ENCODE measurements at regions not wholly inside any gene's neighbourhood (a gene's known extent, or its start where the extent isn't known, plus 50 kb on each side); places are given as distances from the start of the nearest gene placed in this dataset.

- H3K27ac ChIP-seq = no peak overlapping the region
- no peak overlapping the region for H3K4me3 ChIP-seq (ENCODE audit: low read depth, low read length)
- no peaks in the 10 kb centered on the region for H3K4me1 ChIP-seq
- no peaks in the 10 kb centered on the region for H3K79me2 ChIP-seq
- no peaks in the 10 kb centered on the region for H3K9me3 ChIP-seq (ENCODE audit: control insufficient read depth, low read length)
- TF ChIP-seq, protein P1, sequence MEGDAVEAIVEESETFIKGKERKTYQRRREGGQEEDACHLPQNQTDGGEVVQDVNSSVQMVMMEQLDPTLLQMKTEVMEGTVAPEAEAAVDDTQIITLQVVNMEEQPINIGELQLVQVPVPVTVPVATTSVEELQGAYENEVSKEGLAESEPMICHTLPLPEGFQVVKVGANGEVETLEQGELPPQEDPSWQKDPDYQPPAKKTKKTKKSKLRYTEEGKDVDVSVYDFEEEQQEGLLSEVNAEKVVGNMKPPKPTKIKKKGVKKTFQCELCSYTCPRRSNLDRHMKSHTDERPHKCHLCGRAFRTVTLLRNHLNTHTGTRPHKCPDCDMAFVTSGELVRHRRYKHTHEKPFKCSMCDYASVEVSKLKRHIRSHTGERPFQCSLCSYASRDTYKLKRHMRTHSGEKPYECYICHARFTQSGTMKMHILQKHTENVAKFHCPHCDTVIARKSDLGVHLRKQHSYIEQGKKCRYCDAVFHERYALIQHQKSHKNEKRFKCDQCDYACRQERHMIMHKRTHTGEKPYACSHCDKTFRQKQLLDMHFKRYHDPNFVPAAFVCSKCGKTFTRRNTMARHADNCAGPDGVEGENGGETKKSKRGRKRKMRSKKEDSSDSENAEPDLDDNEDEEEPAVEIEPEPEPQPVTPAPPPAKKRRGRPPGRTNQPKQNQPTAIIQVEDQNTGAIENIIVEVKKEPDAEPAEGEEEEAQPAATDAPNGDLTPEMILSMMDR (IDR thresholded peaks at IDR 0.05) = no peak
- H2AFZ ChIP-seq = no peak overlapping the region
- no peaks in the 10 kb centered on the region for H3K27me3 ChIP-seq (ENCODE audit: control insufficient read depth, insufficient read depth, low read length)
- no peak overlapping the region for H3K4me2 ChIP-seq (ENCODE audit: low read length)
- H3K36me3 ChIP-seq (ENCODE audit: control insufficient read depth, insufficient read depth, low read length) = no peaks in the 10 kb centered on the region
- H3K9ac ChIP-seq = no peak overlapping the region
Measured at GRCh38 chr6:66086532-66086931, 379.5 kb upstream of the EYS start.

DNA sequence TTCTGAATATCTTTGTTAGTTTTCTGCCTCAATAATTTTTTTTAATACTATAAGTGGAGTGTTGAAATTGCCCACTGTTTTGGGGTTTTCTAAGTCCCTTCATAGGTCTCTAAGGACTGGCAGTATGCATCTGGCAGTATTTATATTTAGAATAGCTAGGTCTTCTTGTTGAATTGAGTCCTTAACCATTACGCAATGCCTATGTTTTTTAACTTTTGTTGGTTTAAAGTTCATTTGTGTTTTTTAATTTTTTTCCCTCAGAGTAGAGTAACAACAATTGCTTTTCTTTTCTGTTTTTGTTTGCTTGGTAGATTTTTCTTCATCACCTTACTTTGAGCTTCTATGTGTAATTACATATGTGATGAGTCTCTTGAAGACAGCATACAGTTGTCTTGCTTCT, 375.9 kb upstream of the EYS start:
- H3K27ac ChIP-seq = no peak overlapping the region
- no peak overlapping the region for H3K9ac ChIP-seq
- no peaks in the 10 kb centered on the region for H3K27me3 ChIP-seq (ENCODE audit: control insufficient read depth, insufficient read depth, low read length)
- TF ChIP-seq, protein P1 (IDR thresholded peaks at IDR 0.05) = no peak
- H3K36me3 ChIP-seq (ENCODE audit: control insufficient read depth, insufficient read depth, low read length) = no peaks in the 10 kb centered on the region
- no peaks in the 10 kb centered on the region for H3K79me2 ChIP-seq
- no peak overlapping the region for H3K4me2 ChIP-seq (ENCODE audit: low read length)
- H3K9me3 ChIP-seq (ENCODE audit: control insufficient read depth, low read length) = no peaks in the 10 kb centered on the region
- no peak overlapping the region for H3K4me3 ChIP-seq (ENCODE audit: low read depth, low read length)
- no peaks in the 10 kb centered on the region for H3K4me1 ChIP-seq
- no peak overlapping the region for H2AFZ ChIP-seq

DNA sequence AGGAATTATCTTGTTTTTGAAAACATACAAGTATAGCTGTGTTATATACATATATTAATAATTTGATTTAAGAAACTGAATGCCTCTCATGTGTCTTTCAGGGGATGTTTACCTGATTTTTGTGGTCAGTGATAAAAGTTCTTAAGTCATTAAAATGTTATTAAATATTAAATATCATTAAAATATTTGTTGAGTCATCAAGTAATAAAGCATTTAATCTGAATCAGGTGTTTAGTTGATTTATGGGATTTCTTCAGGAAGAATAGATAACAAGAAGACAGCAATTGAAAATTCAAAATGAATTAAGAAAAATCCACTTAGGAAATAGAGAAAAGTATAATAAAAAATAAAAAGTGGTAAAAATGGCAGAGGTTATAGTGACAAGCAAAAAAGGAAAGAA, 361.9 kb upstream of the EYS start:
- Histone ChIP-seq H3K9ac (no peak overlapping the region), H3K79me2 (no peaks in the 10 kb centered on the region), H3K36me3 (ENCODE audit: control insufficient read depth, insufficient read depth, low read length) (no peaks in the 10 kb centered on the region), H2AFZ (no peak overlapping the region), H3K4me3 (ENCODE audit: low read depth, low read length) (no peak overlapping the region), H3K27ac (no peak overlapping the region), H3K4me2 (ENCODE audit: low read length) (no peak overlapping the region), H3K4me1 (no peaks in the 10 kb centered on the region), H3K27me3 (ENCODE audit: control insufficient read depth, insufficient read depth, low read length) (no peaks in the 10 kb centered on the region), H3K9me3 (ENCODE audit: control insufficient read depth, low read length) (no peaks in the 10 kb centered on the region)
- TF ChIP-seq, protein P1 (IDR thresholded peaks at IDR 0.05) = no peak

DNA sequence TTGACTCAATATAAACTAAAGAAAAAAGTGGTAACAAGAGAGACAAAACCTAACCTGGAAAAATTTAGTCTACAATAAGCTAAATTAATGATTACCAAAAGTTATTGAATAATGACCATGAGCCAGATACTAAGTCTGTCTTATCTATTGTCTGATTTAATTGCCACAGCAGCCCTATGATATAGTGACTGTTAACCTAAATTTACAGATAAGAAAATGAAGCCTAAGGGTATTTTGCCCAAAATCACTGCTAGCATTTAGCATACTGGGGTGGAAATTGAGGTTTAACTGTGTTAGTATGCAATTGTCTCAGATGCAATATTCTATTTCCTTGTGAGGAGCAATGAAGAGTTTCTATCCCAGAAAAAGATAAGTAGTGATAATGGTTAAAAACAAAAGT, 361.0 kb upstream of the EYS start:
- Histone ChIP-seq H3K4me2 (ENCODE audit: low read length) (no peak overlapping the region), H3K4me3 (ENCODE audit: low read depth, low read length) (no peak overlapping the region), H3K79me2 (no peaks in the 10 kb centered on the region)

GRCh38 chr6:66065313-66065712, 358.3 kb upstream of the EYS start:
- TF ChIP-seq, protein P1 (IDR thresholded peaks at IDR 0.05) = no peak
- no peak overlapping the region for H3K27ac ChIP-seq

More for the DNA sequence above, 361.0 kb upstream of the EYS start:
- H3K9me3 ChIP-seq (ENCODE audit: control insufficient read depth, low read length) = no peaks in the 10 kb centered on the region
- no peaks in the 10 kb centered on the region for H3K27me3 ChIP-seq (ENCODE audit: control insufficient read depth, insufficient read depth, low read length)
- no peak overlapping the region for H3K27ac ChIP-seq
- H2AFZ ChIP-seq = no peak overlapping the region
- H3K36me3 ChIP-seq (ENCODE audit: control insufficient read depth, insufficient read depth, low read length) = no peaks in the 10 kb centered on the region
- no peaks in the 10 kb centered on the region for H3K4me1 ChIP-seq
- no peak overlapping the region for H3K9ac ChIP-seq
- TF ChIP-seq, protein P1 (IDR thresholded peaks at IDR 0.05) = no peak

More at GRCh38 chr6:66065313-66065712, 358.3 kb upstream of the EYS start:
- no peaks in the 10 kb centered on the region for H3K9me3 ChIP-seq (ENCODE audit: control insufficient read depth, low read length)
- H3K4me2 ChIP-seq (ENCODE audit: low read length) = no peak overlapping the region
- H3K4me1 ChIP-seq = no peaks in the 10 kb centered on the region
- no peaks in the 10 kb centered on the region for H3K79me2 ChIP-seq
- no peak overlapping the region for H3K9ac ChIP-seq
- H3K4me3 ChIP-seq (ENCODE audit: low read depth, low read length) = no peak overlapping the region
- H3K36me3 ChIP-seq (ENCODE audit: control insufficient read depth, insufficient read depth, low read length) = no peaks in the 10 kb centered on the region
- H2AFZ ChIP-seq = no peak overlapping the region
- H3K27me3 ChIP-seq (ENCODE audit: control insufficient read depth, insufficient read depth, low read length) = no peaks in the 10 kb centered on the region
